Kidney (tissue), 13 donors: ENCODE measurements at regions not wholly inside any gene's neighbourhood (a gene's known extent, or its start where the extent isn't known, plus 50 kb on each side); places are given as distances from the start of the nearest gene placed in this dataset.

Source experiments
- DNase-seq, 5 donors: peaks; one replicate each; pipeline ENCODE4 v3.0.0-alpha.2; 2013 to 2020
- FAIRE-seq: peaks from 2 replicates; lab custom pipeline; 2012; peaks lifted over from hg19 to GRCh38; lab: Jason Lieb, UNC
- H3K27ac ChIP-seq, 2 donors: one replicate each; pipeline ENCODE4 v1.7.0; 2013; ENCODE audit warnings: low read depth in 2 of 2, low read length in 2 of 2, inconsistent platforms in 1 of 2
- H3K27me3 ChIP-seq: one replicate; pipeline ENCODE4 v1.7.1; 2013; ENCODE audit warnings: low read length, inconsistent platforms; ENCODE audit not compliant: control insufficient read depth, insufficient read depth
- H3K36me3 ChIP-seq, 3 donors: one replicate each; pipeline versions ENCODE4 v1.7.0 to v1.7.1; 2013; ENCODE audit warnings: low read length in 3 of 3, control low read depth in 1 of 3, inconsistent platforms in 1 of 3; ENCODE audit not compliant: insufficient read depth in 3 of 3, control insufficient read depth in 2 of 3
- H3K4me1 ChIP-seq, 3 donors: one replicate each; pipeline versions ENCODE4 v1.7.0 to v1.7.1; 2013; ENCODE audit warnings: low read length in 3 of 3, inconsistent platforms in 1 of 3, low read depth in 1 of 3; ENCODE audit not compliant: control insufficient read depth in 2 of 3, insufficient read depth in 2 of 3
- H3K4me3 ChIP-seq, 3 donors: one replicate each; pipeline versions ENCODE4 v1.7.0 to v1.8.1; 2013; ENCODE audit warnings: low read length in 3 of 3, control low read depth in 1 of 3, inconsistent platforms in 1 of 3
- H3K9ac ChIP-seq, 3 donors: one replicate each; pipeline versions ENCODE4 v1.7.0 to v1.7.1; 2013; ENCODE audit warnings: low read length in 3 of 3, control low read depth in 1 of 3, inconsistent platforms in 1 of 3
- H3K9me3 ChIP-seq, 3 donors: one replicate each; pipeline versions ENCODE4 v1.7.0 to v1.7.1; 2013; ENCODE audit warnings: low read length in 3 of 3, control low read depth in 1 of 3, inconsistent platforms in 1 of 3; ENCODE audit not compliant: control insufficient read depth in 2 of 3, insufficient read depth in 1 of 3
- CTCF ChIP-seq: IDR thresholded peaks from 3 replicates; pipeline ENCODE4 v1.5.1; 2012; ENCODE audit warnings: mild to moderate bottlenecking, moderate library complexity, borderline replicate concordance; ENCODE audit not compliant: insufficient read depth; ENCODE audit errors: extremely low read depth
- intact Hi-C: fragments of 100-400 bp; cut with DNase I; formaldehyde crosslinking; loops from one replicate; pipeline ENCODE4 v1.11.1; 2022
- donor health status: control.
- donor health status: control.
- donor health status: control.
- donor health status: control.
- donor health status: control.
- donor health status: DM: yes; HTN: yes; CAD: no.
- donor health status: Normal renal cell carcinoma (clear cell type).

DNA sequence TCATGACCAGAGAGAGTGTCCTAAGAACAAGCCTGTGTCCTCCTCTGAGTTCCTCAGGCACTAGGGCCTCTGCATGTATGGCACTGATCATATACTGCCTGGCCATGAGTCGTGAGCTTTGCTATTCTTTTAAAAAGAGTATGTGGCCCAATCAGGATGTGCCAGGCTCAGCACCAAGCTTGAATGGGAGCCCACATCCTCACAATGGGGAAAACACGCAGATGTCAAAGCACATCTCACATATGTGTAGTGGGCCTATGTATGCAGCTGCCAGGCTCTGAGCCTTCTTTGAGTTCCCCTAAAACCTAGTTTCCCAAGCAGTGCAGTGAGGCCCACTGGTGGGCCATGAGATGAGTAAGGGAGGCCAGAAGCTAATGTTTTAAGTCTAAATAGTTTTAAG is 69.9 kb upstream of the SLC1A4 start:
- Histone ChIP-seq H3K9me3 (no peaks in the 10 kb centered on the region), H3K27ac (no peak overlapping the region), H3K4me1 (no peaks in the 10 kb centered on the region), H3K4me3 (no peak overlapping the region), H3K9ac (no peak overlapping the region), H3K36me3 (no peaks in the 10 kb centered on the region), H3K27me3 (no peaks in the 10 kb centered on the region)
- no peak for TF ChIP-seq CTCF
- no peak for FAIRE-seq
- intact Hi-C loops, result no loop called here
- no peak for DNase-seq

DNA sequence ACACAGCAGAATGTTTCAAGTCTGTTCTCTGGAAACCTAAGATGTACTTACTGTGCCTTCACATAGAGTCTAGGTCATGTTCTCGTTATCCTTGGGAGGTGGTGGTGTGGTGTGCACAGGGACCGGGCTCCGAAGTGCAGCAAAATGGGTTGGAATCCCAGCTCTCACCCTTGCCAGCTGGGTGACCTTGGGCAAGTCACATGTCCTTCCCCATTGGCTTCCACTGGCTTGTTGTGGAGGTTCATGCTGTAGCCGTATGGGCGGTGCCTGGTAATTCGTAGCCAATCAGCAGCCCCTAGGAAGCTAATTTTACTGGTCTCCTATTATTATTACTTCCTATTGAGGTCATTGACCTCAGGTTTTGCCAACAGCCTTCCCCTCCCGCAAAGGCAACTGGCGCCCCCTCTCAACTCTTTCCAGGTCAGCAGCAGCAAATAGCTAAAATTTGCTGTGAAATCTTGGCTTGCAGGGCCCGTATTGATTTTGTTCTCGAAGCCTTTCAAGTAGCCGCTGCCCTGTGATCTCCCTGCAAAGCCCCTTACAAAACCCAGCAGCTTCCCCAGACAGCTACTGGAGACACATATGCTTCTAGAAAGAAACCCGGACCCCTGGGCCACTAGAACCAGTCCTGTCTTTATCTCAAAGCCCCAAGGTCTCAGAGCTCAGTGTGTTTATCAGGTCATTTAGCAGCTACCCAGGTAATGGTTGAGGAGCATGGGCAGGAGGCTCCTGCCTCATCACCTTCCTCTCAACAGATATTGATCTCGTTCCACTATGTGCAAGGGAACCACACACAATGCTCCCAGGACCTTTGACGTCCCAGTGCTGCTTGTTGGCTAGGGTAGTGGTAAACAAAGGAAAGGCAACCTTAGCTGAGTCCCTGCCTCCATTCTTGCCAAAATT is 66.5 kb upstream of the SLC1A4 start:
- intact Hi-C loops, result loop anchor here (5.0 kb wide), 1 partner anchor 115 kb away; no protein-coding TSS in a partner anchor
- FAIRE-seq, result no peak

DNA sequence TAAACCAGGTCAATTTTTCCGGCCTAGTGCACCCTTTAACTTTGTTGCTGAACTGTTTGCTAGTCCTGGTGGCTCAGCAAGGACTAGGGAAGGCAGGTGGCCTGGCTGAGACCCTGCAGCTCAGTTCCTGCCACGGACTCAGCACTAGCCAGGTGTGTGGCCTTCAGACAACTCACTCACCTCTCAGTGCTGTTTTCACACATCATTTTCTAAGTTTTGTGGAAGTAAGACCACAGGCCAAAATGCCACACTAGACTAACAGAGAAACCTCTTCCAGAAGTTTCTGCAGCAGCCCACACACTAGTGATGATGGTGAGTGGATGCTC is 65.9 kb upstream of the SLC1A4 start:
- no peaks in the 10 kb centered on the region for H3K27me3 ChIP-seq
- no peak overlapping the region for H3K9ac ChIP-seq
- FAIRE-seq (no peak), DNase-seq (no peak)
- TF ChIP-seq CTCF, result no peak
- no peaks in the 10 kb centered on the region for H3K4me1 ChIP-seq
- H3K27ac ChIP-seq, result no peak overlapping the region
- intact Hi-C loops, result loop anchor here (5.0 kb wide), 1 partner anchor 114 kb away; no protein-coding TSS in a partner anchor
- H3K9me3 ChIP-seq, result no peaks in the 10 kb centered on the region
- no peaks in the 10 kb centered on the region for H3K36me3 ChIP-seq
- H3K4me3 ChIP-seq, result no peak overlapping the region

More for the DNA sequence above, 66.5 kb upstream of the SLC1A4 start:
- no peak for DNase-seq
- H3K27ac ChIP-seq, result no peak overlapping the region
- H3K9me3 ChIP-seq, result no peaks in the 10 kb centered on the region
- no peaks in the 10 kb centered on the region for H3K36me3 ChIP-seq
- TF ChIP-seq CTCF, result no peak
- no peak overlapping the region for H3K4me3 ChIP-seq
- no peak overlapping the region for H3K9ac ChIP-seq
- H3K4me1 ChIP-seq, result no peaks in the 10 kb centered on the region
- no peaks in the 10 kb centered on the region for H3K27me3 ChIP-seq
